T-helper 17 cell (primary cell): ENCODE measurements at regions not wholly inside any gene's neighbourhood (a gene's known extent, or its start where the extent isn't known, plus 50 kb on each side); places are given as distances from the start of the nearest gene placed in this dataset.

Experiments used
- ATAC-seq: fragments of 150-1000 bp; cut with Tn5 transposase; 2 replicates; pipeline ENCODE4 v1.10.0; 2021; ENCODE audit warnings: mild to moderate bottlenecking, moderate library complexity
- DNase-seq, 3 donors: peaks; one replicate each; pipeline versions ENCODE4 v3.0.0 to v3.0.0-alpha.2; 2020 to 2021
- H3K9me3 ChIP-seq: one replicate; pipeline ENCODE4 v1.7.0; 2013; ENCODE audit warnings: low read length, mild to moderate bottlenecking; ENCODE audit not compliant: control insufficient read depth, poor library complexity, severe bottlenecking
- H3K27ac Mint-ChIP-seq: one replicate; pipeline ENCODE4 v1.8.0; 2022; ENCODE audit warnings: mild to moderate bottlenecking, moderate library complexity, mixed read lengths
- H3K27me3 Mint-ChIP-seq: one replicate; pipeline ENCODE4 v1.8.0; 2022; ENCODE audit warnings: mixed read lengths
- H3K36me3 Mint-ChIP-seq: one replicate; pipeline ENCODE4 v1.8.0; 2022; ENCODE audit warnings: low read depth, mixed read lengths
- H3K4me1 Mint-ChIP-seq: one replicate; pipeline ENCODE4 v1.8.0; 2022; ENCODE audit warnings: mild to moderate bottlenecking, mixed read lengths
- H3K4me3 Mint-ChIP-seq: one replicate; pipeline ENCODE4 v1.8.0; 2022; ENCODE audit warnings: mild to moderate bottlenecking, moderate library complexity, mixed read lengths

DNA sequence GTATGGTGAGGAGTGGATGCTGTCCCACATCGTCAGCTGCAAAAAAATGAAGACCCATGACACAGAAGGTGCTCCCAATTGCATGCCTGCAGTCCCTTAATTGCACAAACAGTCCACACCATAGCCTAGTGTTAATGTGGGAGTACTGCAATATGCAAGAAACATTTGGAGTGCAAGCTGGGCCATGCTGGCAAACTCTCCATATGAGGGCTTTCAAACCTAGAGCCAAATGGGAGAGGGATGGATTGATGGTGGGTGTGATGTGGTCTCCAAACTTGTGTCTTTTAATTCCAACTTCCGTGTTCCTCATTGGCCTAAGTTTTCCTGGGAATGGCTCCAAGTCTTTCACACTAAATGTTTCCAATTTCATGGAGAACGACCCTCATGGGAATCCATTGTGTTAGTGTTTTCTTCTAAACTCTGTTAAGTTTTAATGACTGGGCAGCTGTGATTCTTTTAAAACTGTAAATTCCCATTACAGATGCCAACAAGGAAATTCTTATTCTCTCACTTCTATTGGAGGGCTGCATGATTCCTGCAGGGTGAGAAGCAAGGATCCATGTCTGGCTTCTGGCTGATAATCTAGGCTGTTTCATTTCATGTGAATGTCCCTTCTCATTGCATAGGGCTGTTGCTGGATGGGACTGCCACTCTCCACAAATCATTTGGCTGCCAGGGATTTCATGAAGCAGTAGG lies 745.3 kb upstream of the TSPY4 start:
- DNase-seq (no peak), ATAC-seq (no peak)
- no peak overlapping the region for H3K27ac Mint-ChIP-seq
- H3K4me1 Mint-ChIP-seq, result no peaks in the 10 kb centered on the region
- H3K4me3 Mint-ChIP-seq, result no peak overlapping the region
- H3K36me3 Mint-ChIP-seq, result no peaks in the 10 kb centered on the region
- H3K9me3 ChIP-seq, result no peaks in the 10 kb centered on the region
- H3K27me3 Mint-ChIP-seq, result no peaks in the 10 kb centered on the region

DNA sequence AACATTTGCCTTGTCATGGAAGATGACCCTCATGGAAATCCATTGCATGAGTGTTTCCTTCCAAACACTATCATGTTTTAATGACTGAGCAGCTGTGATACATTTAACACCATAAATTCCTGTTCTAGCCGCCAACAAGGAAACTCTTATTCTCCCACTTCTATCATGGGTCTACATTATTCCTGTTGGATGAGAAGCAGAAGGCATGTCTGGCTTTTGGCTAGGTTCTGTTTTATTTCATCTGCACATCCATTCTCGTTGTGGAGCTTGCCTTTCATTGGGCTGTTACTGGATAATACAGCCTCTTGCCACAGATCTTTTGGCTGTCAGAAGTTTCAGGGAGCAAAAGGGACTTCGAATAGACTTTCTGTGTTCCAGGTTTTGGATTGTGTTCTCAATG lies 742.6 kb upstream of the TSPY4 start:
- Mint-ChIP-seq H3K27me3 (no peaks in the 10 kb centered on the region), H3K4me3 (no peak overlapping the region), H3K4me1 (no peaks in the 10 kb centered on the region), H3K27ac (no peak overlapping the region), H3K36me3 (peaks cover 2% of the 10 kb centered on the region)
- no peaks in the 10 kb centered on the region for H3K9me3 ChIP-seq
- ATAC-seq, result no peak
- DNase-seq, result no peak

DNA sequence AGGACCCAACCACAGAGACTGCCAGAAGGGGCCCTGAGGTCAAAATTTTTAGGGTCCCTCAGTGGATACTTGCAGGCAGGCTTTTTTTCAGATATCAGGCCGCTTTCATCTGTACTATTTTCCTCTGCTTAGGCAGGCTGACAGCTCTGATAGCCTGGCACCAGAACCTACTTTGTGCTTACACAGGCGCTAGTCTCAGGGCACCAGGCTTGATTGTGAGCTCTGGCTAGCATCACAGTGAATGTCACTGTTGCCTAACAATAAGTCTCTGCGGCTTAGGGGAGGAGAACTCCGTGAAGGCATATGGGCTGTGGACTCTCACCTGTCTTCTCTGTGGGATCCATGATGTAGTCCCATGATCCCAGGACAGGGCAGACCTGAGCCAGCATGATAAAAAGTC lies 738.1 kb upstream of the TSPY4 start:
- H3K9me3 ChIP-seq, result no peaks in the 10 kb centered on the region
- ATAC-seq (no peak), DNase-seq (no peak)
- H3K27me3 Mint-ChIP-seq, result no peaks in the 10 kb centered on the region
- no peak overlapping the region for H3K27ac Mint-ChIP-seq
- H3K36me3 Mint-ChIP-seq, result peaks cover 2% of the 10 kb centered on the region
- H3K4me1 Mint-ChIP-seq, result no peaks in the 10 kb centered on the region
- no peak overlapping the region for H3K4me3 Mint-ChIP-seq

DNA sequence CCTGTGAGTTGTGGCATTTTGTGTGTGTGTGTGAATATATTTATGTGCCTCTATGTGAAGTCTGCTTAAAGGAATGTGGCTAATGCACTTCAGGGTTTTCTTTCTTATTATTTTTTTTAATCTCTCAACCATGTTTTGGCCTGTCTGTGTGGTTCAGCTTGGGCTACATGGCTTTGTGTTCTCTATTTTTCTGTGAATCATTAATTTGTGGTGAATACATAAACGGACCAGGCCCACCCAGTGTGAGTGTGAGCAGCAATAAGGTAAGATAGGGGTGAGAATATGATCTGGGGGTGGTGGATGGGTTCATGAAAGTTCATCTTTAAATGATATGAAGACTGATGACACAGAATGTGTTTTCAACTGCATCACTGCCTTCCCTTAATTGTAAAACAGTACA lies 726.6 kb upstream of the TSPY4 start:
- no peaks in the 10 kb centered on the region for H3K27me3 Mint-ChIP-seq
- H3K36me3 Mint-ChIP-seq, result no peaks in the 10 kb centered on the region
- H3K9me3 ChIP-seq, result no peaks in the 10 kb centered on the region
- no peak overlapping the region for H3K27ac Mint-ChIP-seq
- H3K4me1 Mint-ChIP-seq, result no peaks in the 10 kb centered on the region
- ATAC-seq (no peak), DNase-seq (no peak)
- H3K4me3 Mint-ChIP-seq, result no peak overlapping the region

DNA sequence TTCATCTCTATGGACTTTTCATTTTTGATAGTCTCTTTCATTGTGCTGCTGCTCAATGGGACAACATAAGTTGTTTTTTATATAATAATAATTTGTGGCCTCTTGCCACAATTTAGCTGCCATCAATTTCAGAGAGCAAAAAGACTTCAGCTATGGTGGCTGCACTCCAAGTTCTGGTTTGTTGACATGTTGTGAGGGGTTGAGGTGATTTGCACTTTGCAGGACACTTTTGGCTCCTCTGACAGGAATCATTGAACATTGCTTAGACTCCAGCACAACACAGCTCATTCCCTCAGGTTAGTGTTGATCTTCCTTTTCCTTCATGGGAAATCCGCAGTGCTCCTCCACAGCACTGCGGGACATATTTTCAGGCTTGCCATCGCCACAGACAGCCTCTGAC lies 725.4 kb upstream of the TSPY4 start:
- Mint-ChIP-seq H3K4me3 (no peak overlapping the region), H3K27ac (no peak overlapping the region), H3K36me3 (no peaks in the 10 kb centered on the region), H3K4me1 (no peaks in the 10 kb centered on the region), H3K27me3 (no peaks in the 10 kb centered on the region)
- no peaks in the 10 kb centered on the region for H3K9me3 ChIP-seq
- DNase-seq, result no peak
- ATAC-seq, result no peak

DNA sequence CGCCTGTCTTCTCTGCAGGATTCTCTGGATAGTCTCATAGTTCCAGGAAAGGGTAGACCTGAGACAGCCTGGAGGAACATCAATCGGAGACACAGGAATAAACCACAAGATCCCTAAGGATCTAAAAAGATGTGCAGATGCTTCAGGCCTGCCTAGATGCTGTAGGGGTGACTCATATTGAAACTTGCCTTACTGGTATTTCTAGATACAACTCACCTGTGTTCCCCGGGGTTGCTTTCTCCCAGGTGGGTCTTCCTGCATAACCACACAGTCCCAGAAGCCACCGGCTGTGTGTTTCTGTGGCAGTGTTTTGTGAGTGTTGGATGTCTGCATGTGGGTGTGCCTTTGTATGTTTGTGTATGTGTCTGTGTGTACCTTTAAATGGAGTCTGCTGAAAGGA lies 719.0 kb upstream of the TSPY4 start:
- no peaks in the 10 kb centered on the region for H3K9me3 ChIP-seq
- no peaks in the 10 kb centered on the region for H3K36me3 Mint-ChIP-seq
- no peak overlapping the region for H3K27ac Mint-ChIP-seq

DNA sequence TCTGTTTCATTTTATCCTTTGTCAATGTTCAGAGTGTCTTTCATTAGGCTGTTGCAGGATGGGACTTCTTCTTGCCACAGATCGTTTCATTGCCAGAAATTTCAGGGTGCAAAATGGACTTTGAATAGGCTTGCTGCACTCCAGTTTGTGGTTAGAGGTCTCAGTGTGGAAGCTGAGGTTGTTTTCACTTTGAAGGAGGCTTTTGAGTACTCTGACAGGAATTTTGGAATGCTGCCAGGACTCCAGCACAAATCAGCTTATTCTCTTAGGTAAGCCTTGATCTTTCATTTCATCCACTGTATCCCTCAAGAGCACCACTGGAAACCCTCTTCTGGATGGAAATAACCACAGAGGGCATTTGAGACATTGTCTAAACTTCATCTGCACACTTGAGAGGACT lies 715.1 kb upstream of the TSPY4 start:
- ATAC-seq, result no peak

More for the DNA sequence above, 719.0 kb upstream of the TSPY4 start:
- ATAC-seq (no peak), DNase-seq (no peak)
- Mint-ChIP-seq H3K27me3 (no peaks in the 10 kb centered on the region), H3K4me3 (no peak overlapping the region), H3K4me1 (no peaks in the 10 kb centered on the region)

DNA sequence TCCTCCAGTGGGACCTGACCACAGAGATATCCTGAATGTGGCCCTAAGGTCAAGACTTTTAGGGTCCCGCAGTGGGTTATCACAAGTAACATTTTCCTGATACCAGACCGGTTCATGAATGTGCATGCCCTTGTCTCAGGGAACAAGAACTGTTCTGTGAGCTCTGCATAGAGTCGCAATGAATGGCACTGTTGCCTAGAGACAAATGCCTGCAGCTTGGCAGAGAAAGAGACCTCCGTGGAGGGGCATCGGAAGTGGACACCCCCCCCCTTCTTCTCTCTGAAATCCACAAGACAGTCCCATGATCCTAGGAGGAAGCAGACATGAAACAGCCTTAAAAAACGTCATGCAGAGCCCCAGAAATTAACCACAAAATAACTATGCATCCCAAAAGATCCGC lies 714.4 kb upstream of the TSPY4 start:
- H3K4me1 Mint-ChIP-seq, result no peaks in the 10 kb centered on the region
- ATAC-seq (no peak), DNase-seq (no peak)
- H3K36me3 Mint-ChIP-seq, result no peaks in the 10 kb centered on the region
- H3K27me3 Mint-ChIP-seq, result no peaks in the 10 kb centered on the region
- H3K4me3 Mint-ChIP-seq, result no peak overlapping the region
- H3K9me3 ChIP-seq, result no peaks in the 10 kb centered on the region
- H3K27ac Mint-ChIP-seq, result no peak overlapping the region

More for the DNA sequence above, 715.1 kb upstream of the TSPY4 start:
- Mint-ChIP-seq H3K27me3 (no peaks in the 10 kb centered on the region), H3K4me3 (no peak overlapping the region), H3K36me3 (no peaks in the 10 kb centered on the region), H3K4me1 (no peaks in the 10 kb centered on the region), H3K27ac (no peak overlapping the region)
- H3K9me3 ChIP-seq, result no peaks in the 10 kb centered on the region
- DNase-seq, result no peak

DNA sequence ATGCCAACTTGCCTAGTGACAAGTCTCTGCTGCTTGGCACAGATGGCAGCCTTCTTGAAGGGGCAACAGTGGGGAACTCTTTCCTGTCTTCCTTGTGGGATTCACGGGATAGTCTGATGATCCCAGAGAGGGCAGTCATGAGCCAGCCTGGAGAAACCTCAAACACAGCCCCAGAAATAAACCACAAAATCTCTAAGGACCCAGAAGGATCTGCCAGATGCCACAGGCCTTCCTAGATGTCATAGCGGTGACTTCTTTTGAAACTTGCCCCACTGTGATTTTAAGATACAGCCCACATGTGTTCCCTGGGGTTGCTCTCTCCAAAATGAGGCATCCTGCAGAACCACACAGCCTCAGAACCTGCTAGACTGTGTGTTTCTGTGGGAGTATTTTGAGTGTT lies 707.6 kb upstream of the TSPY4 start:
- no peaks in the 10 kb centered on the region for H3K9me3 ChIP-seq
- Mint-ChIP-seq H3K4me3 (no peak overlapping the region), H3K27me3 (no peaks in the 10 kb centered on the region), H3K36me3 (no peaks in the 10 kb centered on the region), H3K4me1 (no peaks in the 10 kb centered on the region), H3K27ac (no peak overlapping the region)
- DNase-seq, result no peak
- no peak for ATAC-seq

DNA sequence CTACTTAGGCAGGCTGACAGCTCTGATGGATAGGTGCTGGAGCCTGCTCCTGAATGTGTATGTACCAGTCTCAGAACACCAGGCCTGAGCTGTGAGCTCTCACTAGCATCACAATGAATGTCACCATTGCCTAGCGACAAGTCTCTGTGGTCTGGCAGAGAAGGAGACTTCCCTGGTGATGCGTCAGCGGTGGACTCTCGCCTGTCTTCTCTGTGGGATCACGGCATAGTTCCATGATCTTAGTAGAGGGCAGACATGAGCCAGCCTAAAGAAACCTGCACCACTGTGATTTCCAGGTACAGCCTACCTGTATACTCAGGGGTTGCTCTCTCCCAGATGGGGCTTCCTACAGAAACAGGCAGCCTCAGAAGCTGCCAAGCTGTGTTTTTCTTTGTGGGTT lies 699.2 kb upstream of the TSPY4 start:
- Mint-ChIP-seq H3K4me1 (no peaks in the 10 kb centered on the region), H3K27ac (no peak overlapping the region), H3K36me3 (no peaks in the 10 kb centered on the region), H3K4me3 (no peak overlapping the region), H3K27me3 (peaks cover 9% of the 10 kb centered on the region)
- no peak for DNase-seq
- H3K9me3 ChIP-seq, result no peaks in the 10 kb centered on the region
- no peak for ATAC-seq

DNA sequence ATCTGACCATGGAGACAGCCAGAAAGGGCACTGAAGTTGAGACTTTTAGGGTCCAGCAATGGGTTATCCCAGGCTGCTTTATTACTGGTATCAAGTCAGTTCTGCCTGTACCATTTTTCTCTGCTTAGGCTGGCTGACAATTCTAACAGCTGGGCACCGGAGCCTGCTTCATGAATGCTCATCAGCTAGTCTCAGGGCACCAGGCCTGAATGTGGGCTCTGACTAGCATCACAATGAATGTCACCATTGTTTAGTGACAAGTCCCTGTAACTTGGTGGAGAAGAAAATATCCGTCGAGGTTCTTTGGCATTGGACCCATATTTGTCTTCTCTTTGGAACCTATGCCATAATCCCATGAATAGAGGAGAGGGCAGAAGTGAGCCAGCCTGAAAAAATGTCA lies 692.3 kb upstream of the TSPY4 start:
- no peak for ATAC-seq
- Mint-ChIP-seq H3K36me3 (no peaks in the 10 kb centered on the region), H3K27ac (no peak overlapping the region), H3K4me1 (no peaks in the 10 kb centered on the region), H3K27me3 (peaks cover 4% of the 10 kb centered on the region), H3K4me3 (no peak overlapping the region)
- DNase-seq, result no peak
- H3K9me3 ChIP-seq, result no peaks in the 10 kb centered on the region

DNA sequence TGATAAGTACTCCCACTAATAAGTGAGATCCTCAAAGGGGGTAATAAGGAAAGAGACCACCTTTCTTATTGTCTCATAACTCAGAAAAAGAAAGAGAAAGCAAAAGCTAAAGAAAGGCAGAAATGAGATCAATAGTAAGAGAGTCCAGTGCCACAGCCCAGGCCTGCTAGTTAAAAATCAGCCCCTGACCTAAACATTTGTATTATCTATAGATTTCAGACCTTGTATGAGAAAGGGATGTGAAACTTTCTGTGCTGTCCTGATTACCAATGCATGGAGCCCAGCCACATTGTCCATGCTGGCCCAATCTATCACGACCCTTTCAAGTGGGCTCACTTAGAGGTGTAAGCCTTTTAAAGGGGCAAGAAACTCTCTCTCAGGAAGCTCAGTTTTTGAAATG lies 684.8 kb upstream of the TSPY4 start:
- DNase-seq (no peak), ATAC-seq (no peak)
- Mint-ChIP-seq H3K4me1 (no peaks in the 10 kb centered on the region), H3K36me3 (no peaks in the 10 kb centered on the region), H3K4me3 (no peak overlapping the region), H3K27me3 (no peaks in the 10 kb centered on the region), H3K27ac (no peak overlapping the region)
- H3K9me3 ChIP-seq, result no peaks in the 10 kb centered on the region

DNA sequence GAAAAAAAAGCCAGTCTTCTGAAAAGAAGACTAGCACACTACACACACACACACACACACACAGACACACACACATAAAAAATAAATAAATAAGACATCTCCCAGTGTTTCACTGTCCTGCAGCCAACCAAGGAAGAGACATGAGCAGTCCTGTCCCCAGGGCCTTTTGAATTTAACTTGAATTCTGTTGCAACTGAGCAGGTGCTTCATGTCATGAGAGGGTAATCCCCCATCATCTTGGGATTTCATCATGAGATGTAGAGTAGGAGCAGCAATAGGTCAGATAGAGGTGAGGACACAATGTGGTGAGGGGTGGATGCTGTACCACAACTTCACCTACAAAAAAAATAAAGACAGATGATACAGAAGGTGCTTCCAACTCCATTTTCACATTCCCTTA lies 682.2 kb upstream of the TSPY4 start:
- Mint-ChIP-seq H3K27ac (no peak overlapping the region), H3K36me3 (no peaks in the 10 kb centered on the region)
- ATAC-seq, result no peak

DNA sequence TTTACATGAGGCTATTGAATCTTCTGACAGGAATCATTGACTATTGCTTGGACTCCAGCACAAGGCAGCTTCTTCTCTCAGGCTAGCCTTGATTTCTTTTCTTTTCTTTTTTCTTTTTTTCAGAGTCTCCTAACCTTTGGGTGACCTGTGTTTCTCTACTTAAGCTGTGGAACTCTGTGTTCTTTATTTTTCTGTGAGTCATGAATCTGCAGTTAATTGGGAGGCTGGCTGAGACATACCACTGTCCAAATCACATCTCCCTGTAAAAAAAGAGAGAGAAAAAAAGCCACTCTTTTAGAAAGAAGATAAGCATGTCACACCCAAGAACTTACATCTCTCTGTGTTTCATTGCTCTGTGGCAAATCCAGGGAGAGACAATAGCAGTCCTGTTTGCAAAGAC lies 681.2 kb upstream of the TSPY4 start:
- Mint-ChIP-seq H3K27me3 (no peaks in the 10 kb centered on the region), H3K4me3 (no peak overlapping the region), H3K4me1 (no peaks in the 10 kb centered on the region), H3K27ac (no peak overlapping the region), H3K36me3 (no peaks in the 10 kb centered on the region)
- ATAC-seq (no peak), DNase-seq (no peak)
- H3K9me3 ChIP-seq, result no peaks in the 10 kb centered on the region

More for the DNA sequence above, 682.2 kb upstream of the TSPY4 start:
- Mint-ChIP-seq H3K4me3 (no peak overlapping the region), H3K4me1 (no peaks in the 10 kb centered on the region), H3K27me3 (no peaks in the 10 kb centered on the region)
- no peak for DNase-seq
- no peaks in the 10 kb centered on the region for H3K9me3 ChIP-seq
